Stimulated activated CD4-positive, alpha-beta T cell treated with anti-CD3 and anti-CD28 coated beads, Interleukin-4, amount 100 ng/mL, for 24 hours (primary cell): ENCODE measurements at regions not wholly inside any gene's neighbourhood (a gene's known extent, or its start where the extent isn't known, plus 50 kb on each side); places are given as distances from the start of the nearest gene placed in this dataset.
"Not testable (repeated sequence)": the region's sequence is repeated elsewhere in the genome, so short reads cannot be mapped to it uniquely, and the experiment has no call there.

Source experiments
- DNase-seq: peaks from one replicate; pipeline ENCODE4 v3.0.0-alpha.2; 2020

GRCh38 chr17:52686140-52686539, 527.6 kb upstream of the CA10 start:
- no peak for DNase-seq

GRCh38 chr17:52681480-52681879, 523.0 kb upstream of the CA10 start:
- no peak for DNase-seq

- no peak for DNase-seq
These were observed 519.7 kb upstream of the CA10 start for GRCh38 chr17:52678211-52678610.

- DNase-seq = no peak
These were observed 516.2 kb upstream of the CA10 start for GRCh38 chr17:52674686-52675085.

GRCh38 chr17:52673791-52674190, 515.3 kb upstream of the CA10 start:
- no peak for DNase-seq

GRCh38 chr17:52666264-52666663, 507.8 kb upstream of the CA10 start:
- DNase-seq = no peak

- no peak for DNase-seq
These were observed 502.2 kb upstream of the CA10 start for GRCh38 chr17:52660692-52661091.

- no peak for DNase-seq
These were observed 494.5 kb upstream of the CA10 start for GRCh38 chr17:52653014-52653413.

GRCh38 chr17:52648995-52649394, 490.5 kb upstream of the CA10 start:
- no peak for DNase-seq

GRCh38 chr17:52647411-52647810, 488.9 kb upstream of the CA10 start:
- DNase-seq = no peak

GRCh38 chr17:52636443-52636842, 477.9 kb upstream of the CA10 start:
- DNase-seq = no peak

- no peak for DNase-seq
These were observed 448.1 kb upstream of the CA10 start for GRCh38 chr17:52606590-52606989.

- DNase-seq = no peak
These were observed 447.6 kb upstream of the CA10 start for GRCh38 chr17:52606098-52606497.

GRCh38 chr17:52604105-52604504, 445.6 kb upstream of the CA10 start:
- no peak for DNase-seq

- DNase-seq = not testable (repeated sequence)
These were observed 439.1 kb upstream of the CA10 start for GRCh38 chr17:52597452-52598215.

GRCh38 chr17:52594516-52594915, 436.0 kb upstream of the CA10 start:
- DNase-seq = no peak

GRCh38 chr17:52546990-52547389, 388.5 kb upstream of the CA10 start:
- DNase-seq = no peak

GRCh38 chr17:52546493-52546892, 388.0 kb upstream of the CA10 start:
- no peak for DNase-seq

GRCh38 chr17:52537421-52537820, 378.9 kb upstream of the CA10 start:
- no peak for DNase-seq

GRCh38 chr17:52536489-52536888, 378.0 kb upstream of the CA10 start:
- DNase-seq = no peak

- no peak for DNase-seq
These were observed 373.9 kb upstream of the CA10 start for GRCh38 chr17:52532373-52532772.

GRCh38 chr17:52524096-52524637, 365.7 kb upstream of the CA10 start:
- no peak for DNase-seq

- no peak for DNase-seq
These were observed 358.7 kb upstream of the CA10 start for GRCh38 chr17:52517176-52517575.

- no peak for DNase-seq
These were observed 357.4 kb upstream of the CA10 start for GRCh38 chr17:52515927-52516326.

- no peak for DNase-seq
These were observed 347.1 kb upstream of the CA10 start for GRCh38 chr17:52505601-52506000.
